T-cell (primary cell): ENCODE measurements at regions not wholly inside any gene's neighbourhood (a gene's known extent, or its start where the extent isn't known, plus 50 kb on each side); places are given as distances from the start of the nearest gene placed in this dataset.
A peak's percentile ranks its signal among the peaks of the same experiment; 100 is the strongest.

Experiments
- ATAC-seq, 4 experiments: fragments of 200-7000 bp in 3 of 4; fragments of 150-1000 bp in 1 of 4; cut with Tn5 transposase; replicated peaks in 1 of 4; 1 replicate in 3 of 4; 2 replicates in 1 of 4; pipeline ENCODE4 v1.10.0; 2021; ENCODE audit warnings: moderate library complexity in 3 of 4, mild to moderate bottlenecking in 2 of 4, moderate number of reproducible peaks in 1 of 4
- CTCF ChIA-PET, 2 donors: fragments of 300-600 bp; sonication (Branson Sonifier 250); formaldehyde crosslinking; loops; one replicate each; lab custom pipeline; 2022; ENCODE audit warnings: antibody characterized with exemption in 2 of 2; lab: Charles Lee
- POLR2A ChIA-PET, 2 donors: fragments of 300-600 bp; sonication (Branson Sonifier 250); formaldehyde crosslinking; loops; one replicate each; lab custom pipeline; 2022; ENCODE audit warnings: antibody characterized with exemption in 2 of 2; lab: Charles Lee
- DNase-seq, 35 experiments: peaks; one replicate each; pipeline versions ENCODE4 v3.0.0 to v3.0.0-alpha.2; 2013 to 2023
- H3K27ac ChIP-seq: one replicate; pipeline ENCODE4 v1.5.1; 2013; ENCODE audit warnings: low read length
- H3K27me3 ChIP-seq, 2 experiments: replicated peaks in 1 of 2; 1 replicate in 1 of 2; 2 replicates in 1 of 2; pipeline versions ENCODE4 v1.6.1 to v1.7.0; 2013; ENCODE audit warnings: low read length in 1 of 2, mixed read lengths in 1 of 2; ENCODE audit not compliant: control insufficient read depth in 2 of 2, insufficient read depth in 2 of 2; ENCODE audit errors: extremely low read depth in 1 of 2
- H3K36me3 ChIP-seq, 2 donors: 1 replicate in 1 of 2; 2 replicates in 1 of 2; pipeline versions ENCODE4 v1.6.1 to v1.7.0; 2013; ENCODE audit warnings: low read length in 1 of 2; ENCODE audit not compliant: control insufficient read depth in 2 of 2, insufficient read depth in 1 of 2; ENCODE audit errors: extremely low read depth in 1 of 2
- H3K4me1 ChIP-seq, 2 experiments: 1 replicate in 1 of 2; 2 replicates in 1 of 2; pipeline versions ENCODE4 v1.6.1 to v1.7.0; 2013; ENCODE audit warnings: low read length in 2 of 2, mixed read lengths in 1 of 2; ENCODE audit not compliant: insufficient read depth in 2 of 2, control insufficient read depth in 1 of 2; ENCODE audit errors: extremely low read depth in 1 of 2
- H3K4me3 ChIP-seq, 2 donors: 1 replicate in 1 of 2; 2 replicates in 1 of 2; pipeline versions ENCODE4 v1.5.1 to v1.7.0; 2013; ENCODE audit warnings: mild to moderate bottlenecking in 2 of 2, low read length in 1 of 2, moderate library complexity in 1 of 2; ENCODE audit not compliant: control insufficient read depth in 1 of 2; ENCODE audit errors: extremely low read depth in 1 of 2
- H3K9me3 ChIP-seq: 2 replicates; pipeline ENCODE4 v1.7.0; 2013
- H3K27ac Mint-ChIP-seq, 2 donors: one replicate each; pipeline ENCODE4 v1.8.0; 2020 to 2021; ENCODE audit warnings: mild to moderate bottlenecking in 2 of 2, mixed read lengths in 2 of 2
- H3K27me3 Mint-ChIP-seq, 2 donors: one replicate each; pipeline ENCODE4 v1.8.0; 2021 to 2022; ENCODE audit warnings: mixed read lengths in 2 of 2
- H3K36me3 Mint-ChIP-seq: one replicate; pipeline ENCODE4 v1.8.0; 2021; ENCODE audit warnings: mixed read lengths
- H3K4me1 Mint-ChIP-seq, 3 donors: one replicate each; pipeline ENCODE4 v1.8.0; 2020 to 2022; ENCODE audit warnings: mixed read lengths in 3 of 3, mild to moderate bottlenecking in 1 of 3
- H3K4me3 Mint-ChIP-seq, 3 donors: one replicate each; pipeline ENCODE4 v1.8.0; 2020 to 2022; ENCODE audit warnings: mild to moderate bottlenecking in 3 of 3, mixed read lengths in 3 of 3, moderate library complexity in 3 of 3
- H3K9me3 Mint-ChIP-seq, 3 donors: one replicate each; pipeline ENCODE4 v1.8.0; 2020 to 2022; ENCODE audit warnings: mixed read lengths in 3 of 3
- WGBS: methylation state at CpG from one replicate; pipeline ENCODE4 v1.1.5; 2013; ENCODE audit warnings: missing lambda C conversion rate; ENCODE audit not compliant: insufficient coverage; 5-methylcytosine and 5-hydroxymethylcytosine counted together

GRCh38 chr1:62953633-62954032, 169.7 kb downstream of the ATG4C start:
- CTCF ChIA-PET: no interaction called here
- ATAC-seq: no peak
- POLR2A ChIA-PET: no interaction called here
- no peaks in the 10 kb centered on the region for H3K9me3 ChIP-seq
- peaks cover 10 to 23% of the 10 kb centered on the region in 2 donors for H3K27me3 Mint-ChIP-seq
- H3K4me3 ChIP-seq: no peak overlapping the region
- 74% methylated on average over 5 of the region's 6 CpGs for WGBS
- peaks cover 2 to 7% of the 10 kb centered on the region in 2 experiments for H3K27me3 ChIP-seq
- no peaks in the 10 kb centered on the region for H3K9me3 Mint-ChIP-seq
- H3K36me3 Mint-ChIP-seq: no peaks in the 10 kb centered on the region
- H3K36me3 ChIP-seq: no peaks in the 10 kb centered on the region
- DNase-seq: no peak
- H3K4me1 ChIP-seq: no peaks in the 10 kb centered on the region
- no peak overlapping the region for H3K4me3 Mint-ChIP-seq
- no peak overlapping the region for H3K27ac ChIP-seq
- no peak overlapping the region for H3K27ac Mint-ChIP-seq
- no peaks in the 10 kb centered on the region for H3K4me1 Mint-ChIP-seq

GRCh38 chr1:62954758-62955157, 170.8 kb downstream of the ATG4C start:
- H3K4me3 ChIP-seq: no peak overlapping the region
- ChIA-PET CTCF (no interaction called here), POLR2A (no interaction called here)
- peaks cover 2 to 7% of the 10 kb centered on the region in 2 experiments for H3K27me3 ChIP-seq
- WGBS: 60% methylated on average over 3 of the region's 7 CpGs
- Mint-ChIP-seq H3K27ac (no peak overlapping the region), H3K36me3 (no peaks in the 10 kb centered on the region), H3K4me1 (no peaks in the 10 kb centered on the region), H3K4me3 (no peak overlapping the region), H3K9me3 (no peaks in the 10 kb centered on the region), H3K27me3 (peaks cover 15 to 30% of the 10 kb centered on the region in 2 donors)
- DNase-seq: no peak
- H3K36me3 ChIP-seq: no peaks in the 10 kb centered on the region
- ATAC-seq: no peak
- H3K4me1 ChIP-seq: no peaks in the 10 kb centered on the region
- H3K27ac ChIP-seq: no peak overlapping the region
- H3K9me3 ChIP-seq: no peaks in the 10 kb centered on the region

GRCh38 chr1:62955666-62956065, 171.7 kb downstream of the ATG4C start:
- WGBS: no CpG with 5 or more reads among the region's 1 CpG

GRCh38 chr1:62962014-62962812, 178.3 kb downstream of the ATG4C start:
- H3K27me3 ChIP-seq: peaks cover 0 to 12% of the 10 kb centered on the region in 2 experiments
- no peaks in the 10 kb centered on the region for H3K4me1 ChIP-seq
- H3K36me3 Mint-ChIP-seq: no peaks in the 10 kb centered on the region
- no peaks in the 10 kb centered on the region for H3K9me3 Mint-ChIP-seq
- H3K27me3 Mint-ChIP-seq: peaks cover 17 to 18% of the 10 kb centered on the region in 2 donors
- no peak overlapping the region for H3K4me3 ChIP-seq
- H3K4me3 Mint-ChIP-seq: no peak overlapping the region
- ATAC-seq (no peak), DNase-seq (no peak)
- POLR2A ChIA-PET: no interaction called here
- H3K9me3 ChIP-seq: no peaks in the 10 kb centered on the region
- CTCF ChIA-PET: no interaction called here
- no peak overlapping the region for H3K27ac ChIP-seq
- H3K4me1 Mint-ChIP-seq: no peaks in the 10 kb centered on the region
- no CpG with 5 or more reads among the region's 4 CpGs for WGBS
- H3K27ac Mint-ChIP-seq: no peak overlapping the region
- H3K36me3 ChIP-seq: no peaks in the 10 kb centered on the region

More at GRCh38 chr1:62955666-62956065, 171.7 kb downstream of the ATG4C start:
- Mint-ChIP-seq H3K27me3 (peaks cover 15 to 29% of the 10 kb centered on the region in 2 donors), H3K27ac (no peak overlapping the region), H3K9me3 (no peaks in the 10 kb centered on the region), H3K4me1 (no peaks in the 10 kb centered on the region), H3K4me3 (no peak overlapping the region), H3K36me3 (no peaks in the 10 kb centered on the region)
- Histone ChIP-seq H3K27me3 (peaks cover 2 to 7% of the 10 kb centered on the region in 2 experiments), H3K27ac (no peak overlapping the region), H3K36me3 (no peaks in the 10 kb centered on the region), H3K4me3 (no peak overlapping the region), H3K4me1 (no peaks in the 10 kb centered on the region), H3K9me3 (no peaks in the 10 kb centered on the region)
- ATAC-seq (no peak), DNase-seq (no peak)
- ChIA-PET CTCF (no interaction called here), POLR2A (interaction anchor here in 1 of 2 donors (0.6 kb wide), 1 partner anchor 652 kb away, joined by 3 read pairs; no protein-coding TSS in a partner anchor)

- WGBS: 37% methylated on average over 9 of the region's 10 CpGs
- Mint-ChIP-seq H3K36me3 (no peaks in the 10 kb centered on the region), H3K9me3 (no peaks in the 10 kb centered on the region), H3K27me3 (peaks cover 15 to 20% of the 10 kb centered on the region in 2 donors), H3K4me1 (no peaks in the 10 kb centered on the region), H3K4me3 (no peak overlapping the region), H3K27ac (no peak overlapping the region)
- Histone ChIP-seq H3K27me3 (peaks cover 0 to 17% of the 10 kb centered on the region in 2 experiments), H3K9me3 (no peaks in the 10 kb centered on the region), H3K4me3 (no peak overlapping the region), H3K27ac (no peak overlapping the region), H3K4me1 (no peaks in the 10 kb centered on the region), H3K36me3 (no peaks in the 10 kb centered on the region)
- ATAC-seq (no peak), DNase-seq (peak in 1 of 35 experiments; percentile 6)
- ChIA-PET CTCF (no interaction called here), POLR2A (no interaction called here)
These were observed 179.2 kb downstream of the ATG4C start for GRCh38 chr1:62962901-62963776.

GRCh38 chr1:62964141-62964540, 180.2 kb downstream of the ATG4C start:
- ChIA-PET CTCF (no interaction called here), POLR2A (no interaction called here)
- H3K27me3 ChIP-seq: peaks cover 0 to 17% of the 10 kb centered on the region in 2 experiments
- no peak for ATAC-seq
- Mint-ChIP-seq H3K4me3 (no peak overlapping the region), H3K27ac (no peak overlapping the region), H3K9me3 (no peaks in the 10 kb centered on the region), H3K4me1 (no peaks in the 10 kb centered on the region), H3K27me3 (peaks cover 14 to 21% of the 10 kb centered on the region in 2 donors), H3K36me3 (no peaks in the 10 kb centered on the region)
- H3K27ac ChIP-seq: no peak overlapping the region
- DNase-seq: no peak
- WGBS: no CpG with 5 or more reads among the region's 3 CpGs
- H3K4me3 ChIP-seq: no peak overlapping the region
- no peaks in the 10 kb centered on the region for H3K9me3 ChIP-seq
- H3K4me1 ChIP-seq: no peaks in the 10 kb centered on the region
- H3K36me3 ChIP-seq: no peaks in the 10 kb centered on the region
